GM21825 (cell line): ENCODE measurements at regions not wholly inside any gene's neighbourhood (a gene's known extent, or its start where the extent isn't known, plus 50 kb on each side); places are given as distances from the start of the nearest gene placed in this dataset.

Experiments
- ATAC-seq: cut with Tn5 transposase; IDR thresholded peaks from one replicate; pipeline ENCODE4 v1.9.1; 2021; ENCODE audit warnings: mild to moderate bottlenecking, moderate library complexity; ENCODE audit not compliant: unreplicated experiment

DNA sequence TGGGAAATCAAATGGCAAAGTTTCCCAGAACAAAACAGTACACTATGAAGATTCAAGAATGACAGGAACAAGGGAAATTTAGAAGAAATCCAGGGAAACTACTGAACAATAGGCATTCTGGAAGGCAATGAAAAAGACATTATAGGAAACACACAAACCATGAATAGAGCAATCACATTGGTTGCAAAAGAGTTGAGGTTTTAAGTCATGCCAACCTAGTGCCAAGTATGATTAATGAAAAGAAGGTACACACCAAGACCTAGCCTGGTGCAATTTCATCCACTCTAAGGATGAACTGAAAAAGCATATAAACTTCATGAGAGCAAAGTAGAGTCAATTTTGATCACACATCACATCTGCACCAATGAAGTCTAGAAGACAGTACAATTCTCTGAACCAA, 326.9 kb downstream of the PDHA2 start:
- ATAC-seq, result no peak

DNA sequence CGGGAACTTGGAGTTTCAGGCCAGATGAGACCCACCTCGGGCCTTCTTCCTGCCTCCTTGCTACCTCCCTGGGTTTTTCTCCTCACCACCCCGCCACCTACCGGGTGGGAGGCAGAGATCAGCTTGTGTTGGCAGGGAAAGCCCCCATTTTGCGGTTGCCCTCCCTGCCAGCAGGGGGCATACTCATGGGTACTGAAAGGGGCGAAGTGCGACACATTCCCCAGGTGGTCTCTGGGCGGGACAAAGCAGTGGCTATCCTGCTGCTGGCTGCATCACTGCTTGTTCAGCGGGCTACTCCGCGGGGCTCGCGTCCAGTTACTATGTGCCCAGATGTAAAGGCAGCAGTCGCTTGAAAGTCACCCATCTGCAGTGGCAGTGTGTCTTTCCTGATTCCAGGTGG, 330.3 kb downstream of the PDHA2 start:
- ATAC-seq, result no peak

DNA sequence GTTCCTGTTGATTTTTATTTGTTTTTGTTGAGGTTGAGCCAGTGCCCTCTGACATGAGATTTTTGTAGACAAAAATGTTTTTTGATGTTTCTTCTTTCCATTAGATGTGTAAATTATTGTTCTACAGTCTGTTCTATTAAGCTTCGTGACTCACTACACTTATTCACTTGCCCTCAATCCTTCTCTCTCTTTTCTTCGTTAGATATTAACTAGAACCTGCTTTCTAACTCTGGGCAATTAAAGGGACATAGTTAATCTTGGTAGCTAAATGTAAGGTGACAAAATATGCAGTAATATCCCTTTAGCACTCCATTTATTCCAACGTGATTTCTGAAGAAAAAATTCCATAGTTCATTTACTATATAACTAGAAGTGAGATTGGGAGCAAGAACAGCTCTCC, 333.9 kb downstream of the PDHA2 start:
- ATAC-seq, result no peak

DNA sequence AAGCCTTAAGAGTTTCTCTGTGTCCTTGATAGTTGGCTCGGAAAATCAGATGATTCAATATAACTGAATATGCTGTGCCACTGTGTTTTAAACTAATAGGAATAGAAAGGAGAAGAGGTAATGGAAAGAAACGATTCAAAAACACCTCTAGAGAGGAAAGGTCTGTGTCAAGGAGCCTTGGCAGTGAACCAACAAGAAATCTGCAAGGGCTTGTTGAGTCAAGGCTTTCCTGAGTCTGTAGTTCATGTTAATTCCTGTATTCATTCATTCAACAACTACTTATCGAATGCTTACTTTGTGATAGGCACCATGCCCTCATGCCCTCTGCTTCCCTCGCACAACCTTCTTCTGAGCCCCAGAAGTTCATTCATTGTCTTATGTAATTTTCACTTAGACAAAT, 336.0 kb downstream of the PDHA2 start:
- no peak for ATAC-seq

DNA sequence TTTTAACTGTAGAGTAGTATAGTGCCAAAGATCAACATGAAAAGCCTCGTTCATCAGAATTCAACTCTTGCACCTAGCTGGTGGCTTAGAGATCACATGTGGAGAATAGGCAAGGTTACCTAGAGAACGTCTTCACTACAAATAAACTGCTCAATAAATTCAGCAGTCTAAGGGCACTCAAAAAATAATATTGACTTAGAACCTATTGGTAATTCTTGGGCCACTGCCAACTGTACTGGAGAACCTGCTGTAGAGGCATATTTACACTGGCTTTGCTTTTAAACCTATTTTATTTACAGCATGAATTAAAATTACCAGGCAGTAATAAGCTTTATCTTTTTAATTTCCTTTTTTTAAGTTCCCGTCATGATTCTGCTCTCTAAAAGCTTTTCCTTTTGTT, 343.7 kb downstream of the PDHA2 start:
- ATAC-seq, result no peak

DNA sequence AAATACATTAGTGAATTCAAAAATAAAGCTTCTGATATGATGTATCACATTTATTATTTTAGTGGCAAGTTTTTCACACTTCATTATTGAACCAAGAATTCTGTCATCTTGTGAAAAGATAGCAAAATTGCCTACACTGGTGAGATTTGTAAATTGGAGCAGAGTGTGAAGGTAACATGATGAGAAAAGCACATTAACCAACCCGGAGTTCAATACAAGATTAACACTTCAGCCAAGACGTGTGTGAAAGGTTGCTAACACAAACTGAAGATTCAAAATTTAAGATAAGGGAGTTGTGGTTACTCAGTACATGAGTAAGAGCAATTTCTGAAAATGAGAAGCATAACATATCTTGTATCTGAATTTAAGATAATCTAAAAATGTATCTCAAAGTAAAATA, 346.7 kb downstream of the PDHA2 start:
- ATAC-seq, result no peak

DNA sequence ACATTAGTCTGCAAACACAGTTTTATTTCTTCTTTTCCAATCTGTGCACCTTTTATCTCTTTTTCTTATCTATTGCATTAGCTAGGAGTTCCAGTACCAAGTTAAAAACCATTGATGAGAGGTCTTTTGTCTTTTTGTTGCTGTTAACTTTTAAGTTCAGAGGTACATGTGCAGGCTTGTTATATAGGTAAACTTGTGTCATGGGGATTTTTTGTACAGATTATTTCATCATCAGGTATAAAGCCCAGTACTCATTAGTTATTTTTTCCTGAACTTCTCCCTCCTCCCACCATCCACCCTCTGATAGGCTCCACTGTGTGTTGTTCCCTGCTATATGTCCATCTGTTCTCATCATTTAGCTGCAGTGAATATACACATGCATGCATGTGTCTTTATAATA, 349.9 kb downstream of the PDHA2 start:
- ATAC-seq, result no peak

DNA sequence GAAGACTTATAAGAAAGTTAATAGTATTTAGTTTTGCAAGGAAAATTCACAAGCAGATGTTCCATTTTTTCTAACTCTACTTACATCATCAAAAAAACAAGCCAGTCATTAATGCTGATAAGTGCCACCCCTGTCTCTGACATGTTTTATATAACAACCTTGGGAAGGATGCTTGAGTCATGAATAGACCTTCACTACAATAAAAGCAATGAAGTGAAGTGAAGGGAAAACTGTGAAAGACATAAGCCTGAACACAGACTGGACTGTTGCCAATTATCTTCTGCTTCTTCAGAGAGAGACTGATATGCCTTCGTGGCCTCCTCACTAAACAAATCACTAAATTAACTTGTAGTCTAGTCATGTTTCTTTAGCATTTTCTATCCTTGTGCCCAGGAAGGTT, 353.2 kb downstream of the PDHA2 start:
- ATAC-seq, result no peak

DNA sequence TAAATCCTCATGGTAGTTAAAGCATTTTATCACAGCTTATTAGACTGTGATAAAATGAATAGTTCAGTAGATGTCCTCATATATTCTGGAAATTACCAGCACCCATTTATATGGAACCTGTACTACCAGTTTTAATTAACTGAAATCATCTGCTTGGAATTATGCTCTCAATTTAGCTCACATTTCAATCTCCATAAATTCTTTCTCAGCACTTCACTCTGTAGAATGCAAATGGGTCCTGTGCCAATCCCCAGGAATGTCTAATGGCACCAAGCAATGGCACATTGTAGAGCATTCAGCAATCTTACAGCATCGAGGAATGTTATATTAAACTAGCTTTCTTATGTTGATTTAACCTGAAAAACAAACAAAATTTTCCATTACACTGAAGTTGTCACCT, 355.1 kb downstream of the PDHA2 start:
- ATAC-seq, result no peak

DNA sequence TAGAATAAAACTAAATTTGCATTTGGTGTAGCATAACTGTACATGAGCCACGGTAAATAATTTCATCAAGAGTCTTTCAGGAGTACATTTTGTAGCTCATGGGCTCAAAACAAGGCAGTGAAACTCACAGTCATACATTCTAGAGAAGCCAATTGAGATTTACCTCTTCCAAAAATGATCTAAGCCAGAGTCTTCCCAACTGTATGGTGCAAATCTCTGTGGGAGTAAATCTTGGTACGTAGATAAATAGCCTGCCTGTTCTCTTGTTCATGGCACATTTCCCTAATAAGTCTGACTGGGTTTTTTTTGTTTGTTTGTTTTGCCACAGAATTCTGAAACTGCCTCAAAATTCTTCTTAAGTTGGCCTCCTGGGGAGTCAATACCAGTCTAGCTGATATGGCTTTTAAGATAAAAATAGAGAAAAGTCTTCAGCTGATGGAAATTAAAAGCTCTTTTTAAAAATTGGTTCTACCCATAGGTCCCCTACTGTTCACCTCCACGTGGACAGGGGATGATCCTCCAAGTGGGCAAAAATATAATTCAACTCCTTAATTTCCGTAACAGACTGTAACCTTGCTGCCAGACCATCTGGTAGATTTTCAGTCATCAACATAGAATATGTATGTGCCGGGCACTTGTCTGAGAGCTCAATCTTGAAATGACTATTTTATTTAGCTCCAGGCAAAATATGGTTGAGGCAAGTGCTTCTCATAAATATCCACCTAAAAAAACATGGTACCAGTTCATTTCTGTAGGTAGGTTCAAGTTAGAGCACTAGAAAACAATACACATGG, 365.4 kb downstream of the PDHA2 start:
- ATAC-seq, result no peak

DNA sequence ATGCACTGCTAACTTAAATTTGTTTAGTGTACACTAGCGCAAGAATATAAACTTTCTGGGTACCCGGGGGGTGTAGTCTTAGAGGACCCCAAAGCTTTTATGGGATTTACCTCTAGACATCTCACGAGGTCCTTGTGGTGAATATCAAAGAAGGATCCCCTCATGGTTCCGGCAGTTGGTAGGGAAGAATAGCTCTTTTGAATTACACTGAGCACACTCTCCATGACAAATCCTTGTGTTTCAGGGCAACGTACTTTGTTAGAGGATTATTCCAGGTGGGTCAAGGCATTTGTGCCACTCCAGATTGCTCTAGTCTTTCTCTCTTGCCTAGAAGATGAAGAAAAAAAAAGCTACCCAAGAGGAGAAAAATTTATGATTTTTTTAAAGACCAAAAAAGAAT, 387.6 kb downstream of the PDHA2 start:
- no peak for ATAC-seq

DNA sequence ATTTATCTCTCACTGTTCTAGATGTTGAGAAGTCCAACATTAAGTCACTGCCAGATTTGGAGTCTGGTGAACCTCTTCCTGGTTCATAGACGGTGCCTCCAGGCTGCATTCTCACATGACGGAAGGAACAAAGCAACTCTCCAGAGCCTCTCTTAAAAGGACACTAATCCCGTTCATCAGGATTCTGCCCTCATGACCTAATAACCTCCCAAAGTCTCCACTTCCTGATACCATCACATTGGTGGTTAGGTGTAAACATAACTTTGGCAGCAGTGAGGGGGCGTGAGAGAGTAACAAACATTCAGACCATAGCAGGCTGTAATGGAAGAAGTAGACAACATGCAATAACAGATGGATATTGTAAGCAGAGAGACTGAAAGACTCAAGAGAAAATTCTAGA, 388.6 kb downstream of the PDHA2 start:
- no peak for ATAC-seq

DNA sequence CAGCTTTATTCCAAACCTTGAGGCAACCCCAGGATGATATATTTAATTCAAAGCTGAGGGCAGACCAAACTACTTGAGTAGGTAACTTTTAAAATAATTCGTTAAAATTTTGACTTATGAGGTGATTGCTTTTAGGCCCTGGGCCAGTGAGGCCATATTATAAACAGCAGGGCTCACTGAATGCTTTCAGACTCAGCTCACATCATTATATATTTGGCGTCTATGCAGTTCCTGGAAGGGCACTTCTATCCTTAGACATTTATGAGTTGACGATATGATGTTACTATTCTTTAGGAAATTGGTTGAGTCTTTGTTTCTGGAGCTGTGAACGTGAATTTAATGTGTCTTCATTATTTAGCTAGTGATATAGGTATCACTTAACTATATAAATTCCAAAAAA, 400.1 kb downstream of the PDHA2 start:
- no peak for ATAC-seq

DNA sequence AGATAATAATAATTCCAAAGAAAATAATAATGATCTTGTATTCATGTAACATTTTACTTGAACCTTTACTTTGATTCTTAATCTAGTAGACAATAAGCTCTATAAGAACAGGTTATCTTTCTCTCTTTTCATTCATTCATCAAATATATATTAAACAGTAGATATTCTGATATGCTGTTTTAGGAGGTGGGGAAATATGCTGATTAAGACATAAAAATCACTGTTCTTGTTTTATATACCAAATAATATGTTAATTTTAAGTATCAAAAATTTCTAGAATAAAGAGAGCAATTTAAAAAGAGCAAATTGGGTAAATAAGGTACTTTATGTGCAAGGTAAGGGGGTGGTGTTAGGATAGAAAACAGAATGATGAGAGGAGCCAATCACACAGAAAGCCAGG, 401.9 kb downstream of the PDHA2 start:
- no peak for ATAC-seq

DNA sequence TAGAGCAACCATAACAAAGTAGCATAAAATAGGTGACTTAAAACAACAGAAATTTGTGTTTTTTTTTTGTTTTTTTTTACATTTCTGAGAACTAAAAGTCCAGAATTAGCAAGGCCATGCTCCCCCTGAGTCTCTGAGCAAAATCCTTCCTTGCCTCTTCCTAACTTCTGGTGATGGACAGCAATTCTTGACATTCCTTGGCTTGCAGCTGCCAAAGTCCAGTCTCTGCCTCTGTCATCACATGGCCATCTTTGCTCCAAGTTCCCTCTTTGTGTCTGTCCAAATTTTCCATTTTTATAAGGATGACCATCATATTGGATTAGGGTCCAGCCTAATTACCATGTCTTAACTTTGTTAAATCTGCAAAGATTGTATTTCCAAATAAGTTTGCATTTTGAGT, 407.2 kb downstream of the PDHA2 start:
- no peak for ATAC-seq

DNA sequence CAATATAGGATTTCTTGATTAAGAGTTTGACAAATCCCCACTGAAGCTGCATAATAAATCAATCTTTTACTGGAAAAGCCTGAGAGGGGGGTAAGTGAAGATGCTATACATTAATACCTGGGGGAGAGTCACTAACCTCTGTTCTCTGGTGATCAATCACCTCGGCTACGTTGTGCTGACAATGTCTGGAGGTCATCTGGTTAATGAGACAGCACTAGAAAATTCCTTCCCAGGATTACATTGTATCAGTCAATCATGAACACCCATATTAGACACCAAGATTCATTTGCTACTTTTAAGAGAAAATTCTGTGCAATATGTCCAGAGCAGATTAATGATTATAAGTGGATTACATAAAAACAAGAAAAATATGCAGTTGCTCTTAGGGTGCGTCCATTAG, 408.3 kb downstream of the PDHA2 start:
- no peak for ATAC-seq

DNA sequence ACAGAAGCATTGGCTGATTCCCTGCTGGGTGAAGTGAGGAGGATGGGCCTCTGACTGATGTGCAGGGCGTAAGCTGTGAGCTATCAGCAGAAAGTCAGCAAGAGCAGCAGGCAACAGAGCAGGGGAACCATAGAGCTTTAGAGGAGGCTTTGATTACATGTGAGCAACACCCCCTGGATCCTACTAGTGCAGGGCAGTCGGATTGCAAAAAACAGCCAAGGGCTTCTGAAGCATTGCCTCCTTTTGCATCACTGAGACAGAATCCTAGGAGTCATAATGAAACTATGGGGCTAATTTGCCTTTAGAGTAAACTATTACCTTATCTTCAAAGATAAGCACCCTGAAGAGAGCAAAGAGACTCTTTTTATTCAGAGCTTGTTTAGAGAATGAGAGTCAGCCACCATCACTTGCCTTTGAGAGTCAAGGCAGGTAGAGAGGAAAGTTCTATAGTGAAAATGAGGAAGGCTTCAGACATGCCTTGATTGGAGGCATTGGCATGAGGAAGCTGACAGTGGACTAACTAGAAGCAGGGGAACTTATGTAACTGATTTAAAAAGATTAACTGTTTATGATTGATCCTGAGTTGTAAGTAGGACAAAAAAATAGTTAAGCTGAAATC, 420.3 kb downstream of the PDHA2 start:
- ATAC-seq, result no peak

DNA sequence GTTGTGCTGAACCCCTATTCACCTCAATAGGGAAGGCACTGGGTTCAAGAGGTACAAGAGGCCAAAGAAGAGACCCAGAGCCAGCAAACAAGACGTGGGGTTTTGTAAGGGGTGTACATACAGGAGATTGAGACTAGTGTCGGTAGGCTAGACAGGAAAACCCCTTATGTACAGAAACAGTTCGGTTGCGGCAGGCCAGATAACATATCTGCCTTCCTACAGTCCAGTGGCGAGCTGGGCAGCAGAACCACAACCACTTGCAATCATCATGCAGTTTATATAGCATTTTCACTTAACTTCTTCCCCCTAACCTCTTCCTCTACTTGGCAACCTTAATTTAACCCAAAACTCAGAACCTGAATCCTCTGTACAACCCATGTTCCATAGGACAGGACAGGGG, 422.2 kb downstream of the PDHA2 start:
- ATAC-seq, result no peak

DNA sequence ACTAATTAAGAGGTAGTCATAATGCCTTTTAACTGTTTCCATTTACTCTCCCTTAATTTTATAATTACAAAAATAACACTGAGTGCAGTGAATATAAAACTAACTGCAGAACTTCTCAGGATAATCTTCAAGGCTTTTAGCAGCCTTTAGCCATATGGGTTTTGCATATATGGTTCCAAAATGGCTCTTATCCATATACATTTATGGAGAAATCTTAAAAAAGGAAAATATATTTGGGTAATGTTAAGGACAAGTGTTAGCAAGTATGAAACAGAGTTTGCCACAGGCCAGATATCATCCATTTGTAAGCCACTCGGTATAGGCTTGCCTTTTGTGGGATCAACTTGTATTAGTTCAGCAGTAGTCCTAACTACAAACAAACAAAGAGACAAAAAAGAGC, 423.4 kb downstream of the PDHA2 start:
- ATAC-seq, result no peak

DNA sequence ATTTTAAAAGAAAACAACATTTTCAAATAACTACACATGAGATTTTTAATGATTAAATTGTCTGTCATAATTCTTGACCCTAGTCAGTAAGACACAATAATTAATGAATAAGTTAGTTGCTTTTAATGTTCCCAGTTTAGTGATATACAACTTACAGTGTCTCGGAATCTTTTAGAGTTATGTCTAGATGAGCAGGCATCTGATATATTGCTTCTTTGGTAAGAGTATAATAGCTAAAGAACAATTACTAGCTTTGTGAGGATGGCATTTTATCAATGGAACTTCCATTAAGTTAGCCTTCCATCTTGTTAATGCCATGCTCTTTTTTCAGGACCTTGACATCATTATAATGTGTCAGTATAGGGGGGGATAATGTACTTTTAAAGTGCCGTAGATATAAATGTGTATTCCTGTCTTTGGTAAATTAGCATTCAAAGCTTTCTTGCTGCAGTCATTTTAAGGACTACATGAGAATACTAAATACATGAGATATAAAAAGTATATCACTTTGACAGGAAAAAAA, 425.1 kb downstream of the PDHA2 start:
- ATAC-seq, result no peak

DNA sequence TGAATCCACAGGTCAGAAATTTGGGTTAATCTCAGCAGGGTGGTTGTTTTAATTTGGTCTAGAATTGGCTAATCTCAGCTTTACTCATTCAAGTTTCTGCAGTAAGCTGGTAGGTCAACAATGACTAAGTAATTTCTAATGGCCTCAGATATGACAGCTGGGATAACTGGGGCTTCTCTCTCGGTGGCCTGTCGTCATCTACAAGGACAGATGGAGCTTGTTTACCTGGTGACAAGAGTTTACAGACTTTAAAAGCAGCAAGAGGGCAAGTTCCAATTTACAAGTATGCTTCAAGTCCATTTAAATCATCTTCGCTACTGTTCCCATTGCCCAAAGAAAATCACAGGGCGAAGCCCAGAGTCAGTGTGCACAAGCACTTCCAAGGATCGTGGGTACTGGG, 453.9 kb downstream of the PDHA2 start:
- no peak for ATAC-seq

DNA sequence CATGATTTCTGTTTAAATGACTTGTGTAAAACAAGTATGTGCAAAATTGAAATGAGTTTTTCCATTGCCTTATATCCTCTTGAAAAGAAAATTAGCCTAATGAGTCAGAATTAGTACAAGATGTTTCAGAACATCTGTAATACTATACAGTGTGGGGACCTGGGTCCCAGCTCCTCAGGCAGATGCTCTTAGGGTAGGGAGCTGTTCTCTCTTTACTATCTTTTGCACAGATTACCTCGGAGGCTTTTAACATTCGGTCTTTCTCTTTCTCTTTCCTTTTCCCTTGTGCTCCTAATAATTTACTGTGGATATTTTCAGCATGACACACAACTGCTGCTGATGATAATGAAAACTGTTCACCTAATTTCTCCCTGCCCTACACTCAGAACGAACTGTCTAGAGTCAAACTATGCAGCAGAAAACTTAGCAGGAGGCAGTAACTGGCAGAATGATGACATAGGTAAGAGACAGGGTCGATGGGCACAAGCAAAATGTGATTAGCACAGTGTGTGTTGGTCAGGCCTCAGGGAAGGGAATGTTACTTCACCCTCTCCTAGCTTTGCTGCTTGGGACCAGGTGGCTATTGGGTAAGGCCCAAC, 455.3 kb downstream of the PDHA2 start:
- ATAC-seq, result no peak
